Nephron (organoid): ENCODE measurements at regions not wholly inside any gene's neighbourhood (a gene's known extent, or its start where the extent isn't known, plus 50 kb on each side); places are given as distances from the start of the nearest gene placed in this dataset.
"Not testable (repeated sequence)": the region's sequence is repeated elsewhere in the genome, so short reads cannot be mapped to it uniquely, and the experiment has no call there.

Experiments
- H3K27ac Mint-ChIP-seq, 3 experiments: 2 replicates each; pipeline ENCODE4 v1.8.0; 2020; ENCODE audit warnings: mixed read lengths in 3 of 3, mild to moderate bottlenecking in 2 of 3, moderate library complexity in 1 of 3
- H3K27me3 Mint-ChIP-seq: 2 replicates; pipeline ENCODE4 v1.8.0; 2021; ENCODE audit warnings: low read depth, mild to moderate bottlenecking, moderate library complexity, mixed read lengths
- H3K36me3 Mint-ChIP-seq: 2 replicates; pipeline ENCODE4 v1.8.0; 2020; ENCODE audit warnings: low read depth, mixed read lengths
- H3K4me1 Mint-ChIP-seq: 2 replicates; pipeline ENCODE4 v1.8.0; 2020; ENCODE audit warnings: mixed read lengths
- H3K4me3 Mint-ChIP-seq, 3 experiments: 2 replicates each; pipeline ENCODE4 v1.8.0; 2020; ENCODE audit warnings: mild to moderate bottlenecking in 3 of 3, mixed read lengths in 3 of 3, moderate library complexity in 2 of 3
- H3K9me3 Mint-ChIP-seq: 2 replicates; pipeline ENCODE4 v1.8.0; 2020; ENCODE audit warnings: mixed read lengths
- TF ChIP-seq, protein P1 (sequence below), 3 experiments: fragments of 200-600 bp; sonication (generic); IDR thresholded peaks; one replicate each; pipeline ENCODE4 v1.5.0; 2021; ENCODE audit warnings: antibody characterized with exemption in 3 of 3; ENCODE audit not compliant: unreplicated experiment in 3 of 3

GRCh38 chr20:22844959-22845358 is 190.2 kb upstream of the SSTR4 start:
- H3K36me3 Mint-ChIP-seq: no peaks in the 10 kb centered on the region

DNA sequence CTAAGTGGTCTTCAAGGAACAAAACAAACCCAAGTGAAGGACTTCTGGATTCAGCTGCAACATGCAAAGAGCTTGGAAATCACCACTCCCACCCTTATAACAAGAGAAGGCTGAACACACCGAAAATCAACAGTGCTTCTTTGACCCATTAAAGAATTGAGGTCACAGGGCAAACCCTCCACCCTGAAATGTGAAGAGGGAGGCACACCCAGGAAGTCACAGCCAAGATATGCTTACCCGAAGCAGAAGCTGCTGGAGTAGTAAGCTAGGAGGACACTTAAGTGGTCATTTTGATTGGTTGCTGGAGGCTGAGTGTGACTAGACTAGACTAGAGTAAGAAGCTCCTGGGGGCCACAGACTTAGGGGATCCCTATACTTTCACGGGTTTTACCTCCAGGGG is 188.2 kb upstream of the SSTR4 start:
- no peaks in the 10 kb centered on the region for H3K4me1 Mint-ChIP-seq
- H3K36me3 Mint-ChIP-seq: no peaks in the 10 kb centered on the region
- TF ChIP-seq, protein P1, sequence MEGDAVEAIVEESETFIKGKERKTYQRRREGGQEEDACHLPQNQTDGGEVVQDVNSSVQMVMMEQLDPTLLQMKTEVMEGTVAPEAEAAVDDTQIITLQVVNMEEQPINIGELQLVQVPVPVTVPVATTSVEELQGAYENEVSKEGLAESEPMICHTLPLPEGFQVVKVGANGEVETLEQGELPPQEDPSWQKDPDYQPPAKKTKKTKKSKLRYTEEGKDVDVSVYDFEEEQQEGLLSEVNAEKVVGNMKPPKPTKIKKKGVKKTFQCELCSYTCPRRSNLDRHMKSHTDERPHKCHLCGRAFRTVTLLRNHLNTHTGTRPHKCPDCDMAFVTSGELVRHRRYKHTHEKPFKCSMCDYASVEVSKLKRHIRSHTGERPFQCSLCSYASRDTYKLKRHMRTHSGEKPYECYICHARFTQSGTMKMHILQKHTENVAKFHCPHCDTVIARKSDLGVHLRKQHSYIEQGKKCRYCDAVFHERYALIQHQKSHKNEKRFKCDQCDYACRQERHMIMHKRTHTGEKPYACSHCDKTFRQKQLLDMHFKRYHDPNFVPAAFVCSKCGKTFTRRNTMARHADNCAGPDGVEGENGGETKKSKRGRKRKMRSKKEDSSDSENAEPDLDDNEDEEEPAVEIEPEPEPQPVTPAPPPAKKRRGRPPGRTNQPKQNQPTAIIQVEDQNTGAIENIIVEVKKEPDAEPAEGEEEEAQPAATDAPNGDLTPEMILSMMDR (IDR thresholded peaks at IDR 0.05; ENCODE audit: unreplicated experiment in 3 of 3): no peak
- peaks cover 12% of the 10 kb centered on the region for H3K9me3 Mint-ChIP-seq
- H3K4me3 Mint-ChIP-seq: no peak overlapping the region
- H3K27me3 Mint-ChIP-seq: peaks cover 7% of the 10 kb centered on the region
- H3K27ac Mint-ChIP-seq: no peak overlapping the region

More at GRCh38 chr20:22844959-22845358, 190.2 kb upstream of the SSTR4 start:
- no peaks in the 10 kb centered on the region for H3K4me1 Mint-ChIP-seq
- TF ChIP-seq, protein P1 (IDR thresholded peaks at IDR 0.05; ENCODE audit: unreplicated experiment in 3 of 3): no peak
- no peak overlapping the region for H3K27ac Mint-ChIP-seq
- H3K9me3 Mint-ChIP-seq: peaks cover 7% of the 10 kb centered on the region
- H3K27me3 Mint-ChIP-seq: peaks cover 7% of the 10 kb centered on the region
- H3K4me3 Mint-ChIP-seq: no peak overlapping the region

DNA sequence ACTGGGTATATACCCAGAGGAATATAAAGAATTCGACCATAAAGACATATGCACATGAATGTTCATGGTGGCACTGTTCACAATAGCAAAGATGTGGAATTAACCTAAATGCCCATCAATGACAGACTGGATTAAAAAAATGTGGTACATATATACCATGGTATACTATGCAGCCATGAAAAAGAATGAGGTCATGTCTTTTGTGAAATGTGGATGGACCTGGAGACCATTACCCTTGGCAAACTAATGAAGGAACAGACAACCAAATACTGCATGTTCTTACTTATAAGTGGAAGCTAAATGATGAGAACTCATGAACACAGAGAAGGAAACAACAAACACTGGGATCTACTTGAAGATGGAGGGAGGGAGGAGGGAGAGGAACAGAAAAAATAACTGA is 186.7 kb upstream of the SSTR4 start:
- Mint-ChIP-seq H3K4me1 (no peaks in the 10 kb centered on the region), H3K27me3 (peaks cover 6% of the 10 kb centered on the region), H3K9me3 (peaks cover 16% of the 10 kb centered on the region), H3K36me3 (no peaks in the 10 kb centered on the region), H3K27ac (no peak overlapping the region), H3K4me3 (no peak overlapping the region)
- TF ChIP-seq, protein P1 (IDR thresholded peaks at IDR 0.05; ENCODE audit: unreplicated experiment in 3 of 3): no peak

GRCh38 chr20:22851679-22852346 is 183.3 kb upstream of the SSTR4 start:
- H3K4me1 Mint-ChIP-seq, H3K4me3 Mint-ChIP-seq, H3K36me3 Mint-ChIP-seq, H3K27ac Mint-ChIP-seq: not testable (repeated sequence)
- H3K9me3 Mint-ChIP-seq: peaks cover 33% of the 10 kb centered on the region
- TF ChIP-seq, protein P1 (IDR thresholded peaks at IDR 0.05; ENCODE audit: unreplicated experiment in 3 of 3): peak; percentile 41 to 56 (median 50)
- peaks cover 14% of the 10 kb centered on the region for H3K27me3 Mint-ChIP-seq

- Mint-ChIP-seq H3K36me3 (no peaks in the 10 kb centered on the region), H3K27me3 (peaks cover 6% of the 10 kb centered on the region), H3K4me1 (peaks cover 12% of the 10 kb centered on the region), H3K27ac (no peak overlapping the region), H3K9me3 (peaks cover 2% of the 10 kb centered on the region), H3K4me3 (no peak overlapping the region)
- TF ChIP-seq, protein P1 (IDR thresholded peaks at IDR 0.05; ENCODE audit: unreplicated experiment in 3 of 3): no peak
Observed at GRCh38 chr20:22861231-22861980, 173.7 kb upstream of the SSTR4 start.
